Mesothelial cell of epicardium (in vitro differentiated cells): ENCODE measurements at regions not wholly inside any gene's neighbourhood (a gene's known extent, or its start where the extent isn't known, plus 50 kb on each side); places are given as distances from the start of the nearest gene placed in this dataset.

Experiments
- DNase-seq, 2 experiments: peaks; one replicate each; pipeline ENCODE4 v3.0.0; 2021; ENCODE audit warnings: low spot score in 2 of 2; ENCODE audit not compliant: unreplicated experiment in 2 of 2
- H3K27ac Mint-ChIP-seq: 2 replicates; pipeline ENCODE4 v1.8.0; 2021; ENCODE audit warnings: mixed read lengths
- H3K27me3 Mint-ChIP-seq: 2 replicates; pipeline ENCODE4 v1.8.0; 2021; ENCODE audit warnings: low read depth, mixed read lengths
- H3K36me3 Mint-ChIP-seq: 2 replicates; pipeline ENCODE4 v1.8.0; 2021; ENCODE audit warnings: mixed read lengths
- H3K4me1 Mint-ChIP-seq: 2 replicates; pipeline ENCODE4 v1.8.0; 2021; ENCODE audit warnings: mixed read lengths
- H3K4me3 Mint-ChIP-seq: 2 replicates; pipeline ENCODE4 v1.8.0; 2021; ENCODE audit warnings: mild to moderate bottlenecking, moderate library complexity, mixed read lengths
- H3K9me3 Mint-ChIP-seq: 2 replicates; pipeline ENCODE4 v1.8.0; 2021; ENCODE audit warnings: mixed read lengths
- TF ChIP-seq, protein P1 (sequence below): fragments of 200-600 bp; sonication (generic); IDR thresholded peaks from one replicate; pipeline ENCODE4 v1.5.0; 2021; ENCODE audit warnings: antibody characterized with exemption; ENCODE audit not compliant: unreplicated experiment

DNA sequence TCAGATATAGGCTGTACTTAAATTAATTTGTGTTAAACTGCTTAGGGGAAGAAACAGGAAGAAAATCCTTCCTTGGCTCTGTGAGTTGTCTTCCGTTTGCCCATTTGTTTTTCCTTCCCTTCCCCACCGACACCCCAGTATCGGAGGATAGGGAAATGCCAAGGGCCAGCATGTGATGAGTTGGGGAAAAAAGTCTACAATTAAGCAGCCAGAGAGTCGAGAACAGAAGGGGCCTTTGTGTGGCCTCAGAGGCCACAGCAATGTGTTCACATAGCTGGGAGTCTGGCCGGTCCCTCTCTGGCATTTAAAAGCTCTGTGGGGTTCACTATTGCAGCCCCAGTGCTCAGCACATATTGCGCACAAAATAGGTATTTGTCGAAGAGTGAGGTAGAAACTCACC is 489.3 kb downstream of the MATN1 start:
- TF ChIP-seq, protein P1, sequence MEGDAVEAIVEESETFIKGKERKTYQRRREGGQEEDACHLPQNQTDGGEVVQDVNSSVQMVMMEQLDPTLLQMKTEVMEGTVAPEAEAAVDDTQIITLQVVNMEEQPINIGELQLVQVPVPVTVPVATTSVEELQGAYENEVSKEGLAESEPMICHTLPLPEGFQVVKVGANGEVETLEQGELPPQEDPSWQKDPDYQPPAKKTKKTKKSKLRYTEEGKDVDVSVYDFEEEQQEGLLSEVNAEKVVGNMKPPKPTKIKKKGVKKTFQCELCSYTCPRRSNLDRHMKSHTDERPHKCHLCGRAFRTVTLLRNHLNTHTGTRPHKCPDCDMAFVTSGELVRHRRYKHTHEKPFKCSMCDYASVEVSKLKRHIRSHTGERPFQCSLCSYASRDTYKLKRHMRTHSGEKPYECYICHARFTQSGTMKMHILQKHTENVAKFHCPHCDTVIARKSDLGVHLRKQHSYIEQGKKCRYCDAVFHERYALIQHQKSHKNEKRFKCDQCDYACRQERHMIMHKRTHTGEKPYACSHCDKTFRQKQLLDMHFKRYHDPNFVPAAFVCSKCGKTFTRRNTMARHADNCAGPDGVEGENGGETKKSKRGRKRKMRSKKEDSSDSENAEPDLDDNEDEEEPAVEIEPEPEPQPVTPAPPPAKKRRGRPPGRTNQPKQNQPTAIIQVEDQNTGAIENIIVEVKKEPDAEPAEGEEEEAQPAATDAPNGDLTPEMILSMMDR: no peak
- Mint-ChIP-seq H3K4me3 (no peak overlapping the region), H3K36me3 (no peaks in the 10 kb centered on the region), H3K4me1 (no peaks in the 10 kb centered on the region), H3K27ac (no peak overlapping the region), H3K9me3 (peaks cover 9% of the 10 kb centered on the region), H3K27me3 (peaks cover 44% of the 10 kb centered on the region)
- DNase-seq: no peak

DNA sequence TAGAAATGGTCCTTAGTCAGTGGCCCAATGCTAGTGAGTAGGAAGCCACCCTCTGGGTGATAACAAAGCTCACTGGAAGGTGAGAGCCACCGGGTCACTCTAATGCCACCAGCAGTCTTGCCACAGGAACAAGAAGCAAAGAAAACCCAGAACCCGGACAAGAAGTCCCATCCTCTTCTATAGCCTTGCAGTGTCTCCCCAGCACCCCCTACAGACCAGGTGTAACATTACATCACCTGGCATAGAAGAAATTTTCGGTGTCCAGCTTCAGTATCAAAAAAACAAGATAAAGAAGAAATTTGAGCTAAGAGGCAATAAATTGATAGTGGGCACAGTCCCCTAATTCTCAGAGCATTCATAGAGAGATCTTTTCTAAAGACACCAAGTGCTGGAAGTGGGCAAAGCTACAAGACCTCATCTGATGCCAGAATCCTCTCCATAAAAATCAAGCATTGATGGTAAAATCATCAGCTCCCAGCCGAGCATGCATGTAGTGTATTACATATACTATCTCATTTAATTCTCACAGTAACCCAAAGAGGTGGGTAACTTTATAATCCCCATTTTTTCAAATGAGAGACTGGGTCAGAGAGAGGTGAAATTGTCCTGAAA is 491.0 kb downstream of the MATN1 start:
- Mint-ChIP-seq H3K36me3 (no peaks in the 10 kb centered on the region), H3K9me3 (no peaks in the 10 kb centered on the region), H3K27me3 (peaks cover 48% of the 10 kb centered on the region), H3K4me3 (no peak overlapping the region), H3K27ac (no peak overlapping the region), H3K4me1 (no peaks in the 10 kb centered on the region)
- TF ChIP-seq, protein P1: peak; percentile 56
- no peak for DNase-seq

- H3K4me1 Mint-ChIP-seq: no peaks in the 10 kb centered on the region
- TF ChIP-seq, protein P1: no peak
- H3K9me3 Mint-ChIP-seq: no peaks in the 10 kb centered on the region
- DNase-seq: no peak
- no peak overlapping the region for H3K27ac Mint-ChIP-seq
- no peak overlapping the region for H3K4me3 Mint-ChIP-seq
- H3K36me3 Mint-ChIP-seq: no peaks in the 10 kb centered on the region
- H3K27me3 Mint-ChIP-seq: peaks cover 42% of the 10 kb centered on the region
These were observed 493.4 kb downstream of the MATN1 start for GRCh38 chr1:30229960-30230359.

DNA sequence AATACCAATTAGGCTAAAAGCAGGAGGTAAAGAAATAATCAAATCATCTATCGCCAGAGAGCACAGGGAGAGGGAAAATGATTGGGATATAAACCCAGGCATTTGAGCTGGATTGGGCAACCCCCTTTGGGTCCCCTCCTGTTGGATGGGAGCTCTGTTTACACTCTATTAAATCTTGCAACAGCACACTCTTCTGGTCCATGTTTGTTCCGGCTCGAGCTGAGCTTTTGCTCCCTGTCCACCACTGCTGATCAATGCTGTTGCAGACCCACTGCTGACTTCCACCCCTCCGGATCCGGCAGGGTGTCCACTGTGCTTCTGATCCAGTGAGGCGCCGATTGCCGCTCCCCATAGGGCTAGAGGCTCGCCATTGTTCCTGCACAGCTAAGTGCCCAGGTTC is 493.8 kb downstream of the MATN1 start:
- Mint-ChIP-seq H3K27ac (no peak overlapping the region), H3K27me3 (peaks cover 41% of the 10 kb centered on the region), H3K4me1 (no peaks in the 10 kb centered on the region), H3K36me3 (no peaks in the 10 kb centered on the region), H3K4me3 (no peak overlapping the region), H3K9me3 (no peaks in the 10 kb centered on the region)
- no peak for DNase-seq
- TF ChIP-seq, protein P1: no peak

DNA sequence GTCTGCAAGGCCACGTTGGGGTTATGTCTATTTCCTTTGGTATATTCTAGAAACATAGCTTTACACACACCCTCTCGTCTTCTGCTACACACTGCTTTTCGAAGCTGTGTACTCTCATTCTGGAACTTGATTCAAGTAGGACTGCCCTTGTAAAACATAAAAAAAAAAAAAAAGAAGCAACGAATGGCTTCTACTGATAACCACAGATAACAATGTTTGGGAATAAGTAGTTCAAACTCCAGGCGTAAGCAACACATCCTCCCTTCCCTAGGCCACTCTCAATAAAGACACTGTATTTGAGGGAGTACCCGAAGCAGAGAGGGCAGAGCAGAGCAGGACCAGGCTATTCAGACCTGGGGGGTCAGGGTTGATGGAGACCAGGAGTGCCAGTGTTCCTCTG is 496.7 kb downstream of the MATN1 start:
- H3K9me3 Mint-ChIP-seq: peaks cover 3% of the 10 kb centered on the region
- peaks cover 39% of the 10 kb centered on the region for H3K27me3 Mint-ChIP-seq
- no peak overlapping the region for H3K27ac Mint-ChIP-seq
- TF ChIP-seq, protein P1: no peak
- H3K4me1 Mint-ChIP-seq: no peaks in the 10 kb centered on the region
- no peaks in the 10 kb centered on the region for H3K36me3 Mint-ChIP-seq
- no peak overlapping the region for H3K4me3 Mint-ChIP-seq
- no peak for DNase-seq

DNA sequence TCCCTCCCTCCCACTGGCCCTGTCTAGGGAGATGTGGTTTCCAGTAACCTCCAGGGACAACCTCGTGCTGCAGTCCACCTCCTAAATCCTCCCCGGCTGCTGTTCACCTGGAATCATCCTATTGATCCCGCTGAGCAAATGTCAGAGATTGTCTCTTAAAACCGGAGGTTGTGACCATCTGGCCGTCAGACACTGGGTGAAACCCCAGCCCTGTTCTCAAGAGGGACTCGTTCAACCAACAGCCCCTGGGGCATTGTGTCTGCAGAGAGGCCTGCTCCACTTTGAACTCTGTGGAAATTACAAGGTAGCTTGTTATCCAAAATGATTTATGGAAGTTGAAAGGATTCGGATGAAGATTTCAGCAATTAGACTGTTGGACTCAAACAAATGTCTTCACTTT is 498.0 kb downstream of the MATN1 start:
- DNase-seq: no peak
- peaks cover 3% of the 10 kb centered on the region for H3K9me3 Mint-ChIP-seq
- TF ChIP-seq, protein P1: no peak
- H3K4me3 Mint-ChIP-seq: no peak overlapping the region
- H3K36me3 Mint-ChIP-seq: no peaks in the 10 kb centered on the region
- H3K4me1 Mint-ChIP-seq: no peaks in the 10 kb centered on the region
- H3K27ac Mint-ChIP-seq: no peak overlapping the region
- peaks cover 42% of the 10 kb centered on the region for H3K27me3 Mint-ChIP-seq
